ENCODE measurements at regions not wholly inside any gene's neighbourhood (a gene's known extent, or its start where the extent isn't known, plus 50 kb on each side); places are given as distances from the start of the nearest gene placed in this dataset.

DNA sequence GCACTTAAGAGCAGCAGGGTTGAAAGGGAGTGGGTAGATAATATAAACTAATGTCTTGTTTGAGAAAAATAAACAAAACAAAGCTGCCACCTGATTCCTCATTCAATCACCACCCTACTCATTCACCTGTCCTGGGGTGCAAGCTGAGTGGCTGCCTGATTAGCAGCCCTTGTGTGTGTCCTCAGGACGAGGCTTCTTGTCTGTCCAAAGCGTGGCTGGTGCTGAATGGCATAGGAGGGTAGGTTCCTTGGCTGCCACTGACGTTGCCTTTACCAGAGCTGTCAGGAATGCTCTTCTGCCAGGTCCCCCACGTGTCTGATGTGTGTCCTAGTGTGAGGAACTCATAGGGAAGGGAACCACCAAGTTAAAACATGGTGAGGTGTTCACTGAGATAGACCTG lies 146.6 kb upstream of the SLC24A2 start:
- no peak for TF ChIP-seq CTCF (IDR thresholded peaks at IDR 0.05)

GRCh38 chr9:19934301-19934871 lies 145.5 kb upstream of the SLC24A2 start:
- no peak for TF ChIP-seq CTCF (IDR thresholded peaks at IDR 0.05)

DNA sequence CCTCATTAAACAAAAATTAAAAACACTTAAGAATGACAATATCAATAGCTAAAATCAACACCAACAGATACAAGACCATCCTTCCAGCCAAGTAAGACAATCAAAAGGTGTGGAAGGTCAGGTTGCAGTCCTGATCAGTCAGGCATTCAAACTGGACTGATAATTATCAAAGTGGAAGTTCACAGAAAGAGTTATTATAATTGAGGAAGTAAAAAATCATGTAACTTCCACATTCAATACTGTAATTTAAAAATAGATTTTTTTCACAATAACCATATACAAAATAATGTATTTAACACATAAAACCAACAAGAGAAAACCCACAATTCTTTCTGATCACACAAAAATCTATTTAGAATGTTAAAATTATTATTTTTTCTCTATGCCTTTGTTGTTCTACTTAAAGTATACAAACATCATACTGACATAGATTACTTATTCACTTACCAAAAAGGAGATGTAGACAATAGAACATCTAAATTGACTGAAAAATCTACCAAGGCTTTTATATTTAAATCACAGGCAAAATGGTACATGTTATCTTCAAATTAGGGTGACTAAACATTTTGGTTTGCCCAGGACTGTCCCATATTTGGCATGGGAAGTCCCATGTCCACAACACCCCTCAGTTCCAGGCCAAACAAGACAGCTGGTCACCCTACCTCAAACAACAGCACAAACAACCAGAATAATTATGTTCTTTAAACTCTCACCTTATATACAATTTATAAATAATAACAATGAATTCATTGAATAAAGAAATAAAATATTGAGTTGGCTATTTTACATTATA lies 142.5 kb upstream of the SLC24A2 start:
- TF ChIP-seq CTCF (IDR thresholded peaks at IDR 0.05): no peak

- no peak for TF ChIP-seq CTCF (IDR thresholded peaks at IDR 0.05)
Measured at GRCh38 chr9:19927560-19927959, 138.7 kb upstream of the SLC24A2 start.

DNA sequence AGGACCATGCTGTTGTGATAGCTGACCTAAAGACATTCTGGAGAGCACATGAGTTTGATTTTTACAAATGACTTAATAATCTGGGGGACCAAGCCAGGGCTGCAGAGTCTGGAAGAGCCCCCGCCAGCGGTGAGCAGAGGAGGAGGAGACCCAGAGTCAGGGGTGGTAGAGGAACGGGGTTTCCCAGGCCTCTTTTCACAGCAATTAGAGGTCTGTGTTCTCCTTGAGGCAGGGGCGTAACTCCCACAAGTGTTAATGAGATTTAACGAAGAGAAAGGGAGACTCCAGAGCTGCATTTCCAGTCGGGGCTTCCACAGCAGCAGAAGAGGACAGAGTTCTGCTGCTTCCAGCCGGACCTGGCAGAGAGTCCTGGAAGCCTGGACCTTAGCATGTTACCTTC lies 137.9 kb upstream of the SLC24A2 start:
- no peak for TF ChIP-seq CTCF (IDR thresholded peaks at IDR 0.05)

- peak; percentile 94 for TF ChIP-seq CTCF (IDR thresholded peaks at IDR 0.05)
Measured at GRCh38 chr9:19925674-19926503, 137.1 kb upstream of the SLC24A2 start.

DNA sequence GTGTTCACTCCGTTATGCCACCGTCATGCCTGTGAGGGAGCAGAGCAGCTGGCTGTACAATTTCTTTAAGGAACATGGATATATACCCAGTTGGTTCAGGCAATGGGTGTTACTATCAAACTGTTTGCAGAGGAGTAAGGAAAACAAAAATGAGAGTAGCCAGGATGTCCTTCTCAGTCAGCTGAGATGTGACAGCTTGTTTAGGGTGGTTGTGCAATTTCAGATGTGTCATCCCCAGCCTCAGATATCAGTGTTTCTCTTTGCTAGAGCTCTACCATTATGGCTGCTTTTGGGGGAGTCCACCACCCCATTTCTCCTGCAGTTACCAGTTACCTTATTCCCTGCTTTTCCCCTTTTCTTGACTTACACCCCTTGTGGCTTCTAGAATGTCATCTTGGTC lies 135.2 kb upstream of the SLC24A2 start:
- no peak for TF ChIP-seq CTCF (IDR thresholded peaks at IDR 0.05)
